ENCODE measurements at regions not wholly inside any gene's neighbourhood (a gene's known extent, or its start where the extent isn't known, plus 50 kb on each side); places are given as distances from the start of the nearest gene placed in this dataset.

GRCh38 chr9:7341571-7341970 lies 458.0 kb downstream of the DMAC1 start:
- no peaks in the 10 kb centered on the region for H3K9me3 ChIP-seq (ENCODE audit: control insufficient read depth in 2 of 2, low read length in 2 of 2)
- H3K4me3 ChIP-seq (ENCODE audit: low read length in 2 of 2): no peak overlapping the region
- no peaks in the 10 kb centered on the region for H3K36me3 ChIP-seq (ENCODE audit: control insufficient read depth in 2 of 2, insufficient read depth in 2 of 2, low read length in 2 of 2)
- no peak overlapping the region for H3K9ac ChIP-seq (ENCODE audit: low read depth in 1 of 2, low read length in 2 of 2)
- H3K27ac ChIP-seq (ENCODE audit: low read depth in 2 of 2, low read length in 2 of 2): no peak overlapping the region
- no peaks in the 10 kb centered on the region for H3K4me1 ChIP-seq (ENCODE audit: control insufficient read depth in 2 of 2, insufficient read depth in 2 of 2, low read length in 2 of 2)
- no peaks in the 10 kb centered on the region for H3K27me3 ChIP-seq (ENCODE audit: control insufficient read depth in 2 of 2, insufficient read depth in 2 of 2, low read length in 2 of 2)

GRCh38 chr9:7340451-7340850 lies 459.1 kb downstream of the DMAC1 start:
- no peaks in the 10 kb centered on the region for H3K36me3 ChIP-seq (ENCODE audit: control insufficient read depth in 2 of 2, insufficient read depth in 2 of 2, low read length in 2 of 2)

GRCh38 chr9:7338586-7339281 lies 460.8 kb downstream of the DMAC1 start:
- Histone ChIP-seq H3K27me3 (ENCODE audit: control insufficient read depth in 2 of 2, insufficient read depth in 2 of 2, low read length in 2 of 2) (no peaks in the 10 kb centered on the region), H3K27ac (ENCODE audit: low read depth in 2 of 2, low read length in 2 of 2) (no peak overlapping the region), H3K4me3 (ENCODE audit: low read length in 2 of 2) (no peak overlapping the region)

More at GRCh38 chr9:7340451-7340850, 459.1 kb downstream of the DMAC1 start:
- Histone ChIP-seq H3K4me1 (ENCODE audit: control insufficient read depth in 2 of 2, insufficient read depth in 2 of 2, low read length in 2 of 2) (no peaks in the 10 kb centered on the region), H3K9ac (ENCODE audit: low read depth in 1 of 2, low read length in 2 of 2) (no peak overlapping the region), H3K4me3 (ENCODE audit: low read length in 2 of 2) (no peak overlapping the region), H3K27me3 (ENCODE audit: control insufficient read depth in 2 of 2, insufficient read depth in 2 of 2, low read length in 2 of 2) (no peaks in the 10 kb centered on the region), H3K27ac (ENCODE audit: low read depth in 2 of 2, low read length in 2 of 2) (no peak overlapping the region), H3K9me3 (ENCODE audit: control insufficient read depth in 2 of 2, low read length in 2 of 2) (no peaks in the 10 kb centered on the region)

GRCh38 chr9:7336356-7337065 lies 463.1 kb downstream of the DMAC1 start:
- H3K4me3 ChIP-seq (ENCODE audit: low read length in 2 of 2): no peak overlapping the region
- H3K27ac ChIP-seq (ENCODE audit: low read depth in 2 of 2, low read length in 2 of 2): no peak overlapping the region
- H3K9me3 ChIP-seq (ENCODE audit: control insufficient read depth in 2 of 2, low read length in 2 of 2): no peaks in the 10 kb centered on the region
- H3K36me3 ChIP-seq (ENCODE audit: control insufficient read depth in 2 of 2, insufficient read depth in 2 of 2, low read length in 2 of 2): no peaks in the 10 kb centered on the region
- H3K4me1 ChIP-seq (ENCODE audit: control insufficient read depth in 2 of 2, insufficient read depth in 2 of 2, low read length in 2 of 2): no peaks in the 10 kb centered on the region
- no peaks in the 10 kb centered on the region for H3K27me3 ChIP-seq (ENCODE audit: control insufficient read depth in 2 of 2, insufficient read depth in 2 of 2, low read length in 2 of 2)
- no peak overlapping the region for H3K9ac ChIP-seq (ENCODE audit: low read depth in 1 of 2, low read length in 2 of 2)

More at GRCh38 chr9:7338586-7339281, 460.8 kb downstream of the DMAC1 start:
- Histone ChIP-seq H3K9ac (ENCODE audit: low read depth in 1 of 2, low read length in 2 of 2) (no peak overlapping the region), H3K36me3 (ENCODE audit: control insufficient read depth in 2 of 2, insufficient read depth in 2 of 2, low read length in 2 of 2) (no peaks in the 10 kb centered on the region), H3K4me1 (ENCODE audit: control insufficient read depth in 2 of 2, insufficient read depth in 2 of 2, low read length in 2 of 2) (no peaks in the 10 kb centered on the region), H3K9me3 (ENCODE audit: control insufficient read depth in 2 of 2, low read length in 2 of 2) (no peaks in the 10 kb centered on the region)

GRCh38 chr9:7333719-7334118 lies 465.9 kb downstream of the DMAC1 start:
- H3K9ac ChIP-seq (ENCODE audit: low read depth in 1 of 2, low read length in 2 of 2): no peak overlapping the region
- no peaks in the 10 kb centered on the region for H3K9me3 ChIP-seq (ENCODE audit: control insufficient read depth in 2 of 2, low read length in 2 of 2)
- no peak overlapping the region for H3K4me3 ChIP-seq (ENCODE audit: low read length in 2 of 2)
- no peaks in the 10 kb centered on the region for H3K27me3 ChIP-seq (ENCODE audit: control insufficient read depth in 2 of 2, insufficient read depth in 2 of 2, low read length in 2 of 2)
- no peaks in the 10 kb centered on the region for H3K4me1 ChIP-seq (ENCODE audit: control insufficient read depth in 2 of 2, insufficient read depth in 2 of 2, low read length in 2 of 2)
- no peak overlapping the region for H3K27ac ChIP-seq (ENCODE audit: low read depth in 2 of 2, low read length in 2 of 2)
- no peaks in the 10 kb centered on the region for H3K36me3 ChIP-seq (ENCODE audit: control insufficient read depth in 2 of 2, insufficient read depth in 2 of 2, low read length in 2 of 2)

GRCh38 chr9:7332780-7333179 lies 466.8 kb downstream of the DMAC1 start:
- no peak overlapping the region for H3K4me3 ChIP-seq (ENCODE audit: low read length in 2 of 2)
- H3K27me3 ChIP-seq (ENCODE audit: control insufficient read depth in 2 of 2, insufficient read depth in 2 of 2, low read length in 2 of 2): no peaks in the 10 kb centered on the region
- no peak overlapping the region for H3K27ac ChIP-seq (ENCODE audit: low read depth in 2 of 2, low read length in 2 of 2)
- no peaks in the 10 kb centered on the region for H3K9me3 ChIP-seq (ENCODE audit: control insufficient read depth in 2 of 2, low read length in 2 of 2)
- no peaks in the 10 kb centered on the region for H3K36me3 ChIP-seq (ENCODE audit: control insufficient read depth in 2 of 2, insufficient read depth in 2 of 2, low read length in 2 of 2)
- H3K4me1 ChIP-seq (ENCODE audit: control insufficient read depth in 2 of 2, insufficient read depth in 2 of 2, low read length in 2 of 2): no peaks in the 10 kb centered on the region
- no peak overlapping the region for H3K9ac ChIP-seq (ENCODE audit: low read depth in 1 of 2, low read length in 2 of 2)

- Histone ChIP-seq H3K9ac (ENCODE audit: low read depth in 1 of 2, low read length in 2 of 2) (no peak overlapping the region), H3K27me3 (ENCODE audit: control insufficient read depth in 2 of 2, insufficient read depth in 2 of 2, low read length in 2 of 2) (no peaks in the 10 kb centered on the region)
These were observed 471.1 kb downstream of the DMAC1 start for GRCh38 chr9:7328453-7328852.

GRCh38 chr9:7325995-7326394 lies 473.6 kb downstream of the DMAC1 start:
- Histone ChIP-seq H3K27me3 (ENCODE audit: control insufficient read depth in 2 of 2, insufficient read depth in 2 of 2, low read length in 2 of 2) (no peaks in the 10 kb centered on the region), H3K36me3 (ENCODE audit: control insufficient read depth in 2 of 2, insufficient read depth in 2 of 2, low read length in 2 of 2) (no peaks in the 10 kb centered on the region), H3K27ac (ENCODE audit: low read depth in 2 of 2, low read length in 2 of 2) (no peak overlapping the region), H3K4me1 (ENCODE audit: control insufficient read depth in 2 of 2, insufficient read depth in 2 of 2, low read length in 2 of 2) (no peaks in the 10 kb centered on the region), H3K9me3 (ENCODE audit: control insufficient read depth in 2 of 2, low read length in 2 of 2) (no peaks in the 10 kb centered on the region), H3K4me3 (ENCODE audit: low read length in 2 of 2) (no peak overlapping the region), H3K9ac (ENCODE audit: low read depth in 1 of 2, low read length in 2 of 2) (no peak overlapping the region)

More at GRCh38 chr9:7328453-7328852, 471.1 kb downstream of the DMAC1 start:
- no peak overlapping the region for H3K4me3 ChIP-seq (ENCODE audit: low read length in 2 of 2)
- H3K4me1 ChIP-seq (ENCODE audit: control insufficient read depth in 2 of 2, insufficient read depth in 2 of 2, low read length in 2 of 2): no peaks in the 10 kb centered on the region
- H3K36me3 ChIP-seq (ENCODE audit: control insufficient read depth in 2 of 2, insufficient read depth in 2 of 2, low read length in 2 of 2): no peaks in the 10 kb centered on the region
- H3K9me3 ChIP-seq (ENCODE audit: control insufficient read depth in 2 of 2, low read length in 2 of 2): no peaks in the 10 kb centered on the region
- no peak overlapping the region for H3K27ac ChIP-seq (ENCODE audit: low read depth in 2 of 2, low read length in 2 of 2)

GRCh38 chr9:7324152-7324598 lies 475.4 kb downstream of the DMAC1 start:
- no peaks in the 10 kb centered on the region for H3K36me3 ChIP-seq (ENCODE audit: control insufficient read depth in 2 of 2, insufficient read depth in 2 of 2, low read length in 2 of 2)
- no peaks in the 10 kb centered on the region for H3K9me3 ChIP-seq (ENCODE audit: control insufficient read depth in 2 of 2, low read length in 2 of 2)
- H3K27ac ChIP-seq (ENCODE audit: low read depth in 2 of 2, low read length in 2 of 2): no peak overlapping the region
- H3K27me3 ChIP-seq (ENCODE audit: control insufficient read depth in 2 of 2, insufficient read depth in 2 of 2, low read length in 2 of 2): no peaks in the 10 kb centered on the region
- no peak overlapping the region for H3K9ac ChIP-seq (ENCODE audit: low read depth in 1 of 2, low read length in 2 of 2)
- H3K4me1 ChIP-seq (ENCODE audit: control insufficient read depth in 2 of 2, insufficient read depth in 2 of 2, low read length in 2 of 2): no peaks in the 10 kb centered on the region
- H3K4me3 ChIP-seq (ENCODE audit: low read length in 2 of 2): no peak overlapping the region

- Histone ChIP-seq H3K27me3 (ENCODE audit: control insufficient read depth in 2 of 2, insufficient read depth in 2 of 2, low read length in 2 of 2) (peaks cover 0 to 3% of the 10 kb centered on the region in 2 donors), H3K9ac (ENCODE audit: low read depth in 1 of 2, low read length in 2 of 2) (no peak overlapping the region), H3K4me1 (ENCODE audit: control insufficient read depth in 2 of 2, insufficient read depth in 2 of 2, low read length in 2 of 2) (no peaks in the 10 kb centered on the region), H3K9me3 (ENCODE audit: control insufficient read depth in 2 of 2, low read length in 2 of 2) (no peaks in the 10 kb centered on the region), H3K4me3 (ENCODE audit: low read length in 2 of 2) (no peak overlapping the region), H3K36me3 (ENCODE audit: control insufficient read depth in 2 of 2, insufficient read depth in 2 of 2, low read length in 2 of 2) (no peaks in the 10 kb centered on the region), H3K27ac (ENCODE audit: low read depth in 2 of 2, low read length in 2 of 2) (no peak overlapping the region)
These were observed 478.7 kb downstream of the DMAC1 start for GRCh38 chr9:7320841-7321240.

Data from mucosa of rectum (tissue), 2 donors.